ENCODE measurements at regions not wholly inside any gene's neighbourhood (a gene's known extent, or its start where the extent isn't known, plus 50 kb on each side); places are given as distances from the start of the nearest gene placed in this dataset.

GRCh38 chr4:96097693-96098092, 257.8 kb downstream of the PDHA2 start:
- in situ Hi-C loops (cut with MboI; ENCODE audit: low sequenced_read_pairs) (no loop called here), intact Hi-C loops (cut with micrococcal nuclease) (no loop called here), dilution Hi-C loops (cut with HindIII; ENCODE audit: low sequenced_read_pairs, unreplicated experiment) (no loop called here)
- TF ChIP-seq RFX5 (IDR thresholded peaks at IDR 0.05; ENCODE audit: low read depth, low read length) (no peak), POLR2A (IDR thresholded peaks at IDR 0.05; ENCODE audit: low read depth, low read length) (no peak), ELK1 (IDR thresholded peaks at IDR 0.05; ENCODE audit: borderline replicate concordance, low read depth, low read length) (no peak), SMC3 (IDR thresholded peaks at IDR 0.05; ENCODE audit: low read depth, low read length) (no peak), RAD21 (IDR thresholded peaks at IDR 0.05; ENCODE audit: low read length) (no peak), MAZ (IDR thresholded peaks at IDR 0.05; ENCODE audit: borderline replicate concordance, low read depth, low read length) (no peak), MAFK (IDR thresholded peaks at IDR 0.05; ENCODE audit: low read depth, low read length) (no peak), CEBPB (IDR thresholded peaks at IDR 0.05; ENCODE audit: low read depth, low read length) (no peak), MXI1 (IDR thresholded peaks at IDR 0.05; ENCODE audit: borderline replicate concordance, low read depth, low read length) (no peak), NFE2L2 (IDR thresholded peaks at IDR 0.05; ENCODE audit: low read depth, low read length) (no peak), CHD1 (IDR thresholded peaks at IDR 0.05; ENCODE audit: low read depth, low read length) (no peak), FOS (IDR thresholded peaks at IDR 0.05; ENCODE audit: low read depth, low read length) (no peak)
- TF ChIP-seq, protein P1, sequence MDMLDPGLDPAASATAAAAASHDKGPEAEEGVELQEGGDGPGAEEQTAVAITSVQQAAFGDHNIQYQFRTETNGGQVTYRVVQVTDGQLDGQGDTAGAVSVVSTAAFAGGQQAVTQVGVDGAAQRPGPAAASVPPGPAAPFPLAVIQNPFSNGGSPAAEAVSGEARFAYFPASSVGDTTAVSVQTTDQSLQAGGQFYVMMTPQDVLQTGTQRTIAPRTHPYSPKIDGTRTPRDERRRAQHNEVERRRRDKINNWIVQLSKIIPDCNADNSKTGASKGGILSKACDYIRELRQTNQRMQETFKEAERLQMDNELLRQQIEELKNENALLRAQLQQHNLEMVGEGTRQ (IDR thresholded peaks at IDR 0.05; ENCODE audit: low read depth, low read length): no peak
- ChIA-PET POLR2A (ENCODE audit: unreplicated experiment) (no interaction called here), CTCF (interaction anchor here (1.1 kb wide), 1 partner anchor 9 kb away, joined by 3 read pairs; no protein-coding TSS in a partner anchor)
- no peak overlapping the region for H4K91ac ChIP-seq (ENCODE audit: insufficient read depth, low read depth, low read length)
- no peaks in the 10 kb centered on the region for H3K27me3 ChIP-seq (ENCODE audit: control insufficient read depth, insufficient read depth, low read length)
- no peaks in the 10 kb centered on the region for H3K9me1 ChIP-seq (ENCODE audit: insufficient read depth, low read length)
- H3K4me1 ChIP-seq (ENCODE audit: control insufficient read depth, insufficient read depth, low read length): no peaks in the 10 kb centered on the region
- H4K5ac ChIP-seq (ENCODE audit: low read depth, low read length): no peak overlapping the region
- no peak overlapping the region for H2AK9ac ChIP-seq (replicated peaks; ENCODE audit: low read depth, low read length, poor library complexity)
- H3K27ac ChIP-seq (ENCODE audit: insufficient read depth, low read length): no peak overlapping the region
- H3K56ac ChIP-seq (ENCODE audit: extremely low read depth, insufficient read depth, low read length): no peak overlapping the region
- H3K23ac ChIP-seq (ENCODE audit: low read depth, low read length): no peak overlapping the region
- 0 out of 2 replicates have a peak, but pooled peaks cover 2% of the 10 kb centered on the region for H3K9me3 ChIP-seq (ENCODE audit: control insufficient read depth, insufficient read depth, low read length)
- H3K9ac ChIP-seq (ENCODE audit: low read depth, low read length): no peak overlapping the region
- no peaks in the 10 kb centered on the region for H3K79me1 ChIP-seq (ENCODE audit: low read depth in 1 of 2, low read length in 2 of 2)
- no peak overlapping the region for H3K4me3 ChIP-seq (ENCODE audit: insufficient read depth, low read depth, low read length)
- no peak overlapping the region for H3K14ac ChIP-seq (replicated peaks; ENCODE audit: low read depth, low read length)
- H3K36me3 ChIP-seq (ENCODE audit: control insufficient read depth, insufficient read depth, low read length): no peaks in the 10 kb centered on the region
- DNase-seq (no peak), ATAC-seq (ENCODE audit: low read depth) (no peak)
- H2AFZ ChIP-seq (replicated peaks; ENCODE audit: low read length, poor library complexity): no peak overlapping the region
- H2BK5ac ChIP-seq (ENCODE audit: low read depth, low read length, poor library complexity, severe bottlenecking): no peak overlapping the region
- H2BK15ac ChIP-seq (ENCODE audit: low read depth, low read length): no peak overlapping the region
- H3K18ac ChIP-seq (ENCODE audit: low read depth, low read length): no peak overlapping the region
- no peak overlapping the region for H3K4me2 ChIP-seq (ENCODE audit: low read depth, low read length)
- no CpG with 5 or more reads among the region's 1 CpG for WGBS, 2 experiments (ENCODE audit: extremely low coverage in 2 of 2, insufficient read length in 1 of 2)
- no peak overlapping the region for H2BK120ac ChIP-seq (ENCODE audit: low read depth, low read length)
- H4K8ac ChIP-seq (ENCODE audit: low read depth in 2 of 2, low read length in 2 of 2): no peak overlapping the region
- no peak overlapping the region for H2BK20ac ChIP-seq (ENCODE audit: low read depth, low read length)
- H2AK5ac ChIP-seq (ENCODE audit: low read depth, low read length): no peak overlapping the region
- no peaks in the 10 kb centered on the region for H4K20me1 ChIP-seq (ENCODE audit: insufficient read depth, low read length)
- BruUV-seq (replicated peaks): no TSS peak
- H3K4ac ChIP-seq (ENCODE audit: low read depth, low read length): no peak overlapping the region
